ENCODE measurements at regions not wholly inside any gene's neighbourhood (a gene's known extent, or its start where the extent isn't known, plus 50 kb on each side); places are given as distances from the start of the nearest gene placed in this dataset.

DNA sequence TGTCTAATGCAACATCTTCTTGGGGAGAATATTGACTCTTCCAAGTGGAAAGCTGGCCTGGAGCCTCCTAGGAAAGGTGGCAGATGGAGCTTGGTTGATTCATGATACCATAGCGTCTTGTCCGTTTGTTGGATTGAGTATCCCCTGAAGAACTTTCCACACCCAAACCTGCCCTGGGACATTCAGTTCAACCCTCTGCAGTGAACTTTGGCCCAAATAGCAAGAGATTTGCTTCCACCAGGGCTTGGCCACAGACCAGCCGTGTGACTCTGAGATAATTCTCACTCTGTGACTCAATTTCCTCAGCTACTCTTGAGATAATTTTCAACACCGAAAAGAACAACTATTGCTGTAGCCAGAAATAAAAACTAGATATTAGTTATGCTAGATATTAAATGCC lies 108.0 kb upstream of the RAD23B start:
- CTCF ChIA-PET: no interaction called here
- intact Hi-C loops (cut with micrococcal nuclease): no loop called here

More for the DNA sequence above, 108.0 kb upstream of the RAD23B start:
- Histone ChIP-seq H3K79me1 (ENCODE audit: low read depth in 1 of 2, low read length in 2 of 2) (no peaks in the 10 kb centered on the region), H2BK15ac (ENCODE audit: low read depth, low read length) (no peak overlapping the region), H3K27me3 (ENCODE audit: control insufficient read depth, insufficient read depth, low read length) (no peaks in the 10 kb centered on the region), H3K18ac (ENCODE audit: low read depth, low read length) (no peak overlapping the region), H3K9me3 (ENCODE audit: control insufficient read depth, insufficient read depth, low read length) (no peaks in the 10 kb centered on the region), H3K9ac (ENCODE audit: low read depth, low read length) (no peak overlapping the region), H3K4me3 (ENCODE audit: insufficient read depth, low read depth, low read length) (no peak overlapping the region), H3K36me3 (ENCODE audit: control insufficient read depth, insufficient read depth, low read length) (no peaks in the 10 kb centered on the region), H3K27ac (ENCODE audit: insufficient read depth, low read length) (no peak overlapping the region), H4K5ac (ENCODE audit: low read depth, low read length) (no peak overlapping the region), H3K4ac (ENCODE audit: low read depth, low read length) (no peak overlapping the region), H2BK5ac (ENCODE audit: low read depth, low read length, poor library complexity, severe bottlenecking) (no peak overlapping the region), H3K4me1 (ENCODE audit: control insufficient read depth, insufficient read depth, low read length) (peaks cover 2% of the 10 kb centered on the region; the same call in 1 of the 2 replicates), H4K20me1 (ENCODE audit: insufficient read depth, low read length) (no peaks in the 10 kb centered on the region; the same call in 1 of the 2 replicates), H2BK120ac (ENCODE audit: low read depth, low read length) (no peak overlapping the region), H2AFZ (replicated peaks; ENCODE audit: low read length, poor library complexity) (no peak overlapping the region), H4K91ac (ENCODE audit: insufficient read depth, low read depth, low read length) (no peak overlapping the region), H2AK9ac (replicated peaks; ENCODE audit: low read depth, low read length, poor library complexity) (no peak overlapping the region), H4K8ac (ENCODE audit: low read depth in 2 of 2, low read length in 2 of 2) (no peak overlapping the region), H3K23ac (ENCODE audit: low read depth, low read length) (no peak overlapping the region), H3K14ac (replicated peaks; ENCODE audit: low read depth, low read length) (no peak overlapping the region), H2AK5ac (ENCODE audit: low read depth, low read length) (no peak overlapping the region), H3K56ac (ENCODE audit: extremely low read depth, insufficient read depth, low read length) (no peak overlapping the region), H3K9me1 (ENCODE audit: insufficient read depth, low read length) (peaks cover 3% of the 10 kb centered on the region; the same call in 1 of the 2 replicates), H2BK20ac (ENCODE audit: low read depth, low read length) (no peak overlapping the region), H3K4me2 (ENCODE audit: low read depth, low read length) (no peak overlapping the region)
- POLR2A ChIA-PET (ENCODE audit: unreplicated experiment): no interaction called here
- no TSS peak for BruUV-seq (replicated peaks)
- in situ Hi-C loops (cut with MboI; ENCODE audit: low sequenced_read_pairs) (no loop called here), dilution Hi-C loops (cut with HindIII; ENCODE audit: low sequenced_read_pairs, unreplicated experiment) (no loop called here)
- DNase-seq (no peak), ATAC-seq (ENCODE audit: low read depth) (no peak)
- TF ChIP-seq BHLHE40 (IDR thresholded peaks at IDR 0.05; ENCODE audit: low read depth, low read length): no peak
- WGBS, 2 experiments (ENCODE audit: extremely low coverage in 2 of 2, insufficient read length in 1 of 2): 100% methylated on average over 2 of the region's 4 CpGs; no CpG with 5 or more reads in 1 of the 2 experiments
